ENCODE measurements at regions not wholly inside any gene's neighbourhood (a gene's known extent, or its start where the extent isn't known, plus 50 kb on each side); places are given as distances from the start of the nearest gene placed in this dataset.

- TF ChIP-seq CTCF (IDR thresholded peaks at IDR 0.05) (no peak), EP300 (IDR thresholded peaks at IDR 0.05) (no peak), POLR2A (IDR thresholded peaks at IDR 0.05) (no peak)
Measured at GRCh38 chr4:167802463-167803212, 289.7 kb upstream of the ANXA10 start.
